Erythroblast (primary cell): ENCODE measurements at regions not wholly inside any gene's neighbourhood (a gene's known extent, or its start where the extent isn't known, plus 50 kb on each side); places are given as distances from the start of the nearest gene placed in this dataset.

Experiments
- GATA1 ChIP-seq: IDR thresholded peaks from 2 replicates; pipeline ENCODE4 v1.6.1; 2011; ENCODE audit warnings: low read depth, mild to moderate bottlenecking, control low read depth, low read length, moderate library complexity
- POLR2A ChIP-seq: IDR thresholded peaks from 2 replicates; pipeline ENCODE4 v1.6.1; 2011; ENCODE audit warnings: mild to moderate bottlenecking, low read length

DNA sequence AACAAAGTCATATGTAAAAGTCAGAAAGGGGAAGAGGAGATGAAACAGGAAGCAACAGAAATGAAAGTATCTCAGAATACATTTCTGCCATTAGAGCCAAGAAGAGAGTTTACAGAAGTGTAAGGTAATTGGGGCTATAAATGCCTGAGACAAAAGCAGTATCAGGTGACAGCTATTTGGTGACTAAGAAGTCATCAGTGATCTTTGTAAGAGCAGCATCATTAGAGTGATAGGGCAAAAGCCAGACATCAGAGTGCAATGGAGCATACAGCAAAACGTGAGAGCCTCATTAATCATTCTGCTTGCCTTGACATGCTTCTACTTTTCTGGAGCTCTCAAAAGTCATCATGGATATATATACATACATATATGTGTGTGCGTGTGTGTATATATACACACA lies 804.7 kb upstream of the PIK3C3 start:
- TF ChIP-seq POLR2A (no peak), GATA1 (no peak)
